Fibroblast of lung (primary cell): ENCODE measurements at regions not wholly inside any gene's neighbourhood (a gene's known extent, or its start where the extent isn't known, plus 50 kb on each side); places are given as distances from the start of the nearest gene placed in this dataset.

Experiments used
- DNase-seq, 2 donors: peaks; one replicate each; pipeline versions ENCODE4 v3.0.0 to v3.0.0-alpha.2; 2010; ENCODE audit warnings: low read depth in 2 of 2
- H2AFZ ChIP-seq: 2 replicates; pipeline ENCODE4 v1.5.1; 2012; ENCODE audit warnings: low read length, control low read depth, inconsistent platforms
- H3K27ac ChIP-seq: 2 replicates; pipeline ENCODE4 v1.5.1; 2011; ENCODE audit warnings: low read length, control low read depth; ENCODE audit not compliant: insufficient read depth
- H3K27me3 ChIP-seq: 2 replicates; pipeline ENCODE4 v1.5.1; 2011; ENCODE audit warnings: mild to moderate bottlenecking, low read length; ENCODE audit not compliant: control insufficient read depth, insufficient read depth
- H3K36me3 ChIP-seq: 2 replicates; pipeline ENCODE4 v1.5.1; 2011; ENCODE audit warnings: low read length; ENCODE audit not compliant: control insufficient read depth, insufficient read depth
- H3K4me1 ChIP-seq: 2 replicates; pipeline ENCODE4 v1.5.1; 2011; ENCODE audit warnings: low read length; ENCODE audit not compliant: control insufficient read depth, insufficient read depth; ENCODE audit errors: extremely low read depth
- H3K4me2 ChIP-seq: 2 replicates; pipeline ENCODE4 v1.5.1; 2011; ENCODE audit warnings: low read length, control low read depth; ENCODE audit not compliant: insufficient read depth; ENCODE audit errors: extremely low read depth
- H3K4me3 ChIP-seq, 4 experiments: fragments of 200-600 bp in 1 of 4; sonication (generic) in 1 of 4; replicated peaks in 1 of 4; 2 replicates each; pipeline ENCODE4 v1.5.1; 2011 to 2016; ENCODE audit warnings: low read length in 4 of 4, low read depth in 3 of 4, mild to moderate bottlenecking in 3 of 4, control low read depth in 2 of 4, inconsistent platforms in 1 of 4, mixed read lengths in 1 of 4; ENCODE audit not compliant: insufficient read depth in 1 of 4; ENCODE audit errors: control extremely low read depth in 1 of 4
- H3K79me2 ChIP-seq: 2 replicates; pipeline ENCODE4 v1.5.1; 2012; ENCODE audit warnings: mild to moderate bottlenecking, low read length, inconsistent platforms; ENCODE audit not compliant: control insufficient read depth, insufficient read depth
- H3K9ac ChIP-seq: 2 replicates; pipeline ENCODE4 v1.5.1; 2011; ENCODE audit warnings: mild to moderate bottlenecking, low read length, control low read depth; ENCODE audit not compliant: insufficient read depth
- H3K9me3 ChIP-seq: 2 replicates; pipeline ENCODE4 v1.5.1; 2012; ENCODE audit warnings: low read depth, low read length; ENCODE audit not compliant: control insufficient read depth, insufficient read depth
- H4K20me1 ChIP-seq: 2 replicates; pipeline ENCODE4 v1.5.1; 2011; ENCODE audit warnings: low read length; ENCODE audit not compliant: control insufficient read depth, insufficient read depth; ENCODE audit errors: extremely low read depth
- CTCF ChIP-seq, 2 donors: IDR thresholded peaks in 1 of 2; conservative IDR thresholded peaks in 1 of 2; 1 replicate in 1 of 2; 2 replicates in 1 of 2; pipeline ENCODE4 v1.5.1; 2011 to 2012; ENCODE audit warnings: low read length in 2 of 2, control low read depth in 1 of 2, inconsistent platforms in 1 of 2, low read depth in 1 of 2, mild to moderate bottlenecking in 1 of 2
- EZH2 ChIP-seq: IDR thresholded peaks from 2 replicates; pipeline ENCODE4 v1.5.1; 2012; ENCODE audit warnings: low read length, control low read depth, mild to moderate bottlenecking; ENCODE audit errors: missing control alignments

GRCh38 chr1:170318141-170318540, 172.4 kb downstream of the NTMT2 start:
- H3K36me3 ChIP-seq: no peaks in the 10 kb centered on the region

GRCh38 chr1:170318736-170319135, 173.0 kb downstream of the NTMT2 start:
- Histone ChIP-seq H3K27ac (no peak overlapping the region), H2AFZ (no peak overlapping the region), H3K4me2 (no peak overlapping the region), H3K79me2 (no peaks in the 10 kb centered on the region), H3K9ac (no peak overlapping the region), H3K9me3 (no peaks in the 10 kb centered on the region), H3K4me3 (no peak overlapping the region), H4K20me1 (no peaks in the 10 kb centered on the region), H3K36me3 (no peaks in the 10 kb centered on the region), H3K27me3 (no peaks in the 10 kb centered on the region), H3K4me1 (no peaks in the 10 kb centered on the region)
- TF ChIP-seq EZH2: no peak
- no peak for TF ChIP-seq CTCF (conservative IDR thresholded peaks at IDR 0.05 in 1 of 2, IDR thresholded peaks at IDR 0.05 in 1 of 2; ENCODE audit: low read depth in 1 of 2, low read length in 2 of 2)
- DNase-seq: peak in 1 of 2 donors; percentile 53

More at GRCh38 chr1:170318141-170318540, 172.4 kb downstream of the NTMT2 start:
- Histone ChIP-seq H3K27ac (no peak overlapping the region), H3K4me2 (no peak overlapping the region), H3K79me2 (no peaks in the 10 kb centered on the region), H3K9me3 (no peaks in the 10 kb centered on the region), H2AFZ (no peak overlapping the region), H3K4me1 (no peaks in the 10 kb centered on the region), H3K27me3 (no peaks in the 10 kb centered on the region), H4K20me1 (no peaks in the 10 kb centered on the region), H3K4me3 (no peak overlapping the region), H3K9ac (no peak overlapping the region)
- DNase-seq: peak in 1 of 2 donors; percentile 63
- no peak for TF ChIP-seq CTCF (conservative IDR thresholded peaks at IDR 0.05 in 1 of 2, IDR thresholded peaks at IDR 0.05 in 1 of 2; ENCODE audit: low read depth in 1 of 2, low read length in 2 of 2)
- no peak for TF ChIP-seq EZH2

- Histone ChIP-seq H2AFZ (peak overlapping the region; percentile 12), H3K27ac (no peak overlapping the region), H3K79me2 (no peaks in the 10 kb centered on the region), H3K4me2 (no peak overlapping the region), H3K4me1 (no peaks in the 10 kb centered on the region), H3K9ac (no peak overlapping the region), H3K36me3 (no peaks in the 10 kb centered on the region), H3K27me3 (no peaks in the 10 kb centered on the region), H3K9me3 (no peaks in the 10 kb centered on the region), H4K20me1 (no peaks in the 10 kb centered on the region), H3K4me3 (no peak overlapping the region)
- TF ChIP-seq EZH2: no peak
- no peak for TF ChIP-seq CTCF (conservative IDR thresholded peaks at IDR 0.05 in 1 of 2, IDR thresholded peaks at IDR 0.05 in 1 of 2; ENCODE audit: low read depth in 1 of 2, low read length in 2 of 2)
- DNase-seq: peak; percentile 5 to 89
Measured at GRCh38 chr1:170321113-170321512, 175.4 kb downstream of the NTMT2 start.
